Skeletal muscle tissue (tissue), 3 donors: ENCODE measurements at regions not wholly inside any gene's neighbourhood (a gene's known extent, or its start where the extent isn't known, plus 50 kb on each side); places are given as distances from the start of the nearest gene placed in this dataset.
"Not testable (repeated sequence)": the region's sequence is repeated elsewhere in the genome, so short reads cannot be mapped to it uniquely, and the experiment has no call there.

Experiments used
- H3K27ac ChIP-seq: one replicate; pipeline ENCODE4 v1.7.0; 2013; ENCODE audit warnings: mild to moderate bottlenecking, low read depth, low read length, inconsistent platforms
- H3K27me3 ChIP-seq, 3 donors: one replicate each; pipeline ENCODE4 v1.7.0; 2013; ENCODE audit warnings: low read length in 3 of 3; ENCODE audit not compliant: control insufficient read depth in 3 of 3, insufficient read depth in 3 of 3
- H3K36me3 ChIP-seq, 3 donors: one replicate each; pipeline ENCODE4 v1.7.0; 2013; ENCODE audit warnings: low read length in 3 of 3; ENCODE audit not compliant: control insufficient read depth in 3 of 3, insufficient read depth in 3 of 3
- H3K4me1 ChIP-seq, 3 donors: one replicate each; pipeline ENCODE4 v1.7.0; 2013; ENCODE audit warnings: low read length in 3 of 3, mild to moderate bottlenecking in 3 of 3; ENCODE audit not compliant: control insufficient read depth in 3 of 3, insufficient read depth in 3 of 3
- H3K4me3 ChIP-seq, 3 donors: one replicate each; pipeline ENCODE4 v1.7.0; 2013; ENCODE audit warnings: low read length in 3 of 3
- H3K9ac ChIP-seq, 3 donors: one replicate each; pipeline ENCODE4 v1.7.0; 2013; ENCODE audit warnings: low read length in 3 of 3, mild to moderate bottlenecking in 3 of 3, moderate library complexity in 2 of 3, low read depth in 1 of 3
- H3K9me3 ChIP-seq, 3 donors: one replicate each; pipeline ENCODE4 v1.7.0; 2013; ENCODE audit warnings: low read length in 3 of 3; ENCODE audit not compliant: control insufficient read depth in 3 of 3
- donor health status: Osteomylitis.

DNA sequence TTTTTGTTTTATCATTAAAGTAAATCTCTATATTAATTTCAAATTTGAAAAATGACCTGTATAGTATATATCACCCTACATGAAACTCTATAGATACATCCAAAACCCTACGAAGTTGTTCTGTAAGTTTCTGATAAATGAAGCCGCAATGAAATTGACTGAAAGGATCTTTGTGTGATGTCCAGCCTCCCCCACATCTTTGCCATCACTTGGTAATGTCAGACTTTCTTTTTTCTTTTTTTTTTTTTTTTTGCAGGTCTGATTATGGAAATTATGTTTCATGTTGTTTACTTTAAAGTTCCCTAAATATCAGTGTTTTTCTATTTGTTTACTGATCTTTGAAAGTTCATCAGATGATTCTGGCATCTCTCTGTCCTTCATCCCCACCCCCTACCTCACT, 155.6 kb upstream of the CDH4 start:
- Histone ChIP-seq H3K27me3 (peaks cover 0 to 9% (median 0%) of the 10 kb centered on the region in 3 donors), H3K27ac (no peak overlapping the region), H3K9me3 (peaks cover 2 to 15% (median 5%) of the 10 kb centered on the region in 3 donors), H3K36me3 (no peaks in the 10 kb centered on the region), H3K9ac (no peak overlapping the region), H3K4me1 (no peaks in the 10 kb centered on the region), H3K4me3 (no peak overlapping the region)

DNA sequence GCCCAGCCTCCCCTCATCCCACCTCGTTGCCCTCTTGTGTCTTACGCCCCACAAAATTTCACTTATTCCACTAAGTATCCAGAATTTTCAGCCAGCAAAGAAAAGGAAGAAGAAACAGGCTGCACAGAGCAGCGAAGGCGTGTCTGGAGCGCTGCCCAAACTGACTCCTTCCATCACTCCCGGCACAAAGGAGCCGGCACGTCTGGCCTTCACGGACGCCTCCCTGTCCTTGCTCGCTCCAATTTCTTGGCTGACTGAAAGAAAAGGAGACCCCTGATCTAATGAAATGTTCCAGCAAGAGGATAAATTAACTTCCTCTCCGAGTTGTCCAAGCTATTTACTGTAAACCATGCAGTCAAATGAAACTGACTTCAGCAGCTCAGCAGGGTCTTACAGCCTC, 152.3 kb upstream of the CDH4 start:
- Histone ChIP-seq H3K9me3 (peaks cover 0 to 7% (median 2%) of the 10 kb centered on the region in 3 donors), H3K27me3 (peaks cover 0 to 14% (median 0%) of the 10 kb centered on the region in 3 donors), H3K36me3 (no peaks in the 10 kb centered on the region), H3K4me3 (no peak overlapping the region), H3K9ac (no peak overlapping the region), H3K4me1 (no peaks in the 10 kb centered on the region), H3K27ac (no peak overlapping the region)

DNA sequence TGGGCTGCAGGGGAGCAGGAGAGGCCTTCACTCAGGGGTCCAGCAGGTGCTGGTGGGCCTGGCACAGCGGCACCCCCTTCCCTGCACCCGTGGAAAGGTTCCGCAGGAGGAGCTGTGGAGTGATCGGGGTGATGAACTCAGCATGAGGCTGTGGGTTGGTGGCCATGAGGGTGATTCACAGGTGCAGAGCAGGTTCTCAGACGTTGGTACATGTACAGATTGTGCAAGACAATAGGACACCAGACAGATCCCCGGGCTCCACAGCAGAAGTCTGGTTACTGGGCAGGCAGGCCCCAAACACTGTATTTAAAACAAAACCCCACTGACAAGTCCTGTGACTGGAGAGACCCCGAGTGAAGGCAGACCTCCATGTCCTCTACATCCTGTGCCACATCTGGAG, 151.6 kb upstream of the CDH4 start:
- H3K9ac ChIP-seq: no peak overlapping the region
- no peak overlapping the region for H3K27ac ChIP-seq
- peaks cover 0 to 21% (median 0%) of the 10 kb centered on the region in 3 donors for H3K27me3 ChIP-seq
- H3K4me1 ChIP-seq: no peaks in the 10 kb centered on the region
- H3K36me3 ChIP-seq: no peaks in the 10 kb centered on the region
- H3K9me3 ChIP-seq: peaks cover 0 to 6% (median 2%) of the 10 kb centered on the region in 3 donors
- H3K4me3 ChIP-seq: no peak overlapping the region

DNA sequence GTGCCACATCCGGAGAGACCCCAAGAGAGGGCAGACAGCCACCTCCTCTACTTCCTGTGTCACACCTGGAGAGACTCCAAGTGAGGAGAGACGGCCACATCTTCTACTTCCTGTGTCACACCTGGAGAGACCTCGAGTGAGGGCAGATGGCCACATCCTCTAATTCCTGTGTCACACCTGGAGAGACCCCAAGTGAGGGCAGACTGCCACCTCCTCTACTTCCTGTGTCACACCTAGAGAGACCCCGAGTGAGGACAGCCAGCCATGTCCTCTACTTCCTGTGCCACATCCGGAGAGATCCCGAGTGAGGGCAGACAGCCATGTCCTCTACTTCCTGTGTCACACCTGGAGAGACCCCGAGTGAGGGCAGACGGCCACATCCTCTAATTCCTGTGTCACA, 150.7 kb upstream of the CDH4 start:
- not testable (repeated sequence) for H3K36me3 ChIP-seq, H3K27ac ChIP-seq, H3K9ac ChIP-seq, H3K9me3 ChIP-seq, H3K4me3 ChIP-seq, H3K4me1 ChIP-seq
- H3K27me3 ChIP-seq: peaks cover 0 to 27% (median 0%) of the 10 kb centered on the region in 3 donors

DNA sequence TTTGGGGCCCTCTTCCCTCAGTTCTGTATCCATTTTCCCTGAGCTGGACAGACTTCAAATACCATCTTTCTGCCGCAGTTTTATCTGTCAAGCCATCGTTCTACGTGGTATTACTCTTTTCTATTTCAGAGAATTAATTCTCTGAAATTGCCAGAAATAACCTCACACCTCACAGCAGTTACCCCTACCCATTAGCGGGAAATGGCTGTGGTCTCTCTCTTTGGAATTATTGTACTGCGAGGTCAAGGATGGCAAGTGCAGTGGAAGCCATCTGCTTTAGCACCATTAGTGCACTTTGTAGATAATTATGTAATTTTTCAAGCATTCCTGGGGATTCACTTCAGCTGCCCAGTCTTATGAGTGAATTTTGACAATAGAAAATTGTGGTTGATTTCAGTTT, 147.8 kb upstream of the CDH4 start:
- no peak overlapping the region for H3K4me3 ChIP-seq
- no peaks in the 10 kb centered on the region for H3K4me1 ChIP-seq
- H3K9me3 ChIP-seq: no peaks in the 10 kb centered on the region
- H3K9ac ChIP-seq: no peak overlapping the region
- H3K27ac ChIP-seq: no peak overlapping the region
- H3K36me3 ChIP-seq: no peaks in the 10 kb centered on the region
- peaks cover 0 to 29% (median 0%) of the 10 kb centered on the region in 3 donors for H3K27me3 ChIP-seq

DNA sequence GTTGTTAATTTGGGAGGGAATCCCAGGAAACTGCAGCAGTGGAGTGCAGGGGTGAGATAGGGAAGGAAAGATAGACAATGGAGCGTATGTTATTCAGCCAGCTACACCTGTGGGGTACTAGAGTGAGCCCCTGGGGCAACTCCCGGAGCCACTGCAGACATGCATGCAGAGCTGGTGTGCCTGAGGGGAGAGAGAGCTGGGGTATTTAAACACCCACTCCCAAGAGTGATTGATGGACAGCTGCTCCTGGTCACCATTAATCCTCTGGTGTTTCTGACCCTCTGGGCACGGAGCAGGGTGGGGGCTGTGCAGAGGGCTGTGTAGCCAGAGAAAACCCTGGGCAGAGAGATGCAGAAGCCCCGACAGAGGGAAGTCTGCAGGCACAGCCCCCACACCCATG, 146.7 kb upstream of the CDH4 start:
- Histone ChIP-seq H3K4me1 (no peaks in the 10 kb centered on the region), H3K9ac (no peak overlapping the region), H3K9me3 (no peaks in the 10 kb centered on the region), H3K36me3 (no peaks in the 10 kb centered on the region), H3K27me3 (peaks cover 0 to 25% (median 0%) of the 10 kb centered on the region in 3 donors), H3K27ac (no peak overlapping the region), H3K4me3 (no peak overlapping the region)

DNA sequence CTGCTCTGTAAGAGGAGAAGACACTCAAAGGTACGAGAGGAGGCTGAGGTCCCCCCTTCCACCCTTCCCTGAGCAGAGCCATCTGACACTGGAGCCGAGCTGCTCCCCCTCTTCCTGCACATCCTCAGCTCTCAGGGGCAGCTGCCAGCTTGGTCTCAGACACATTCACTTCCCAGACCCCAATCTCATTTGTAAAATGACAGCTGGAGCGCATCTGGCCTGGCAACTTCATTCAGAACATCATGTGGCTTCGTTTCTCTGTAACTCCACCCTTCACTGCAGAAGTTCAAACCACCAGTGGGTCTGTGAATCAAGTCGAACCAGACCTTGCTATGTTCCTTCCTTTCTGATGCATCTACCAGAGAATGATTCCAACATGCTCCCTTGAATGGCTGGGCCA, 145.6 kb upstream of the CDH4 start:
- Histone ChIP-seq H3K27me3 (peaks cover 0 to 25% (median 0%) of the 10 kb centered on the region in 3 donors), H3K9me3 (no peaks in the 10 kb centered on the region), H3K27ac (no peak overlapping the region), H3K9ac (no peak overlapping the region), H3K4me3 (no peak overlapping the region), H3K36me3 (no peaks in the 10 kb centered on the region), H3K4me1 (no peaks in the 10 kb centered on the region)

DNA sequence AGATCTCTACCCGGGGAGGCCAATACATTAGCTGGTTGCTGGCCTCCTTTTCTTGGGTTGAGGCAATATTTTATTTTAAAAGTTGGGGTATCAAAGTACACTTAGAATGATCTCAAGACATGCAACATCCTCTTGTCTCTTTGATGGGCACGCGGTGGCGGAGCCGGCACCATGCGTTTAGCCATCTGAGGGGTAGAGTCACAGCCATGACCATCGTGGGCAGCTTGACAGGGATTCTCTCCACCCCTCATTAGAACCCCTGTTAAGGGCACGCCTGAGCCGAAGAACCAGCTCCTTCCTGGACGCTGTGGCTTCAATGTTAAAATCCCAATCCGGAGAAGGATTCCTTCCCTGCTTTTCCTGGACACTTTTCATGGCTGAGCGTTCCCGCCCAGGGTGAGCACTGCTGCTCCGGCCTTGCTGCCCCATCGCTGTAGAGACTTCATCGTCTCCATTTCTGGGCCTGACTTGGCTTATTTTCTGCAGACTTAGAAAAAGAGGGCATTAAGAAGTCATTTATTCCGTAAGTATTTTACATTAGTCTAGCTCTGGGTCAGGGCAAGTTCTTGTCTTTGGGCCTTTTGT, 142.7 kb upstream of the CDH4 start:
- Histone ChIP-seq H3K9ac (no peak overlapping the region), H3K4me3 (no peak overlapping the region), H3K27me3 (peaks cover 0 to 26% (median 3%) of the 10 kb centered on the region in 3 donors), H3K4me1 (no peaks in the 10 kb centered on the region), H3K36me3 (no peaks in the 10 kb centered on the region), H3K9me3 (no peaks in the 10 kb centered on the region), H3K27ac (no peak overlapping the region)

DNA sequence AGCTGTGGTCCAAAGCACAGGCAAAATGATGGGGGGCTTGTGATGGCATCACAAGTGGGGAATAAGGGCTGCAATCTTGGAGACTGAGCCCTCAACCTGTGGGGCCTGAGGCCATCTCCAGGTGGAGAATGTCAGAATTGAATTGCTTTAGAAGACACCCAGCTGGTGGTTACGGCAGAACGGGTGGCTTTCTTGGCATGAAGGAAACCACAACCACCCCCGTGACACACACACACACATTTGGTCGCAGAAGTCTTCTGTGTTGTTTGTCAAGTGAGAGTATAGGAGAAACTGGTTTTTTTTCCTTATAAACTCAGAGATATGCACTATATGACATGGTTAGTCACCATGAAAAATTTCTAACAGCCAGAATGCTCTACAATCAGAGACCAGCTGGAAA, 139.5 kb upstream of the CDH4 start:
- H3K27me3 ChIP-seq: peaks cover 0 to 10% (median 3%) of the 10 kb centered on the region in 3 donors
- H3K9ac ChIP-seq: no peak overlapping the region
- H3K27ac ChIP-seq: no peak overlapping the region
- no peaks in the 10 kb centered on the region for H3K4me1 ChIP-seq
- H3K4me3 ChIP-seq: no peak overlapping the region
- no peaks in the 10 kb centered on the region for H3K36me3 ChIP-seq
- H3K9me3 ChIP-seq: no peaks in the 10 kb centered on the region

DNA sequence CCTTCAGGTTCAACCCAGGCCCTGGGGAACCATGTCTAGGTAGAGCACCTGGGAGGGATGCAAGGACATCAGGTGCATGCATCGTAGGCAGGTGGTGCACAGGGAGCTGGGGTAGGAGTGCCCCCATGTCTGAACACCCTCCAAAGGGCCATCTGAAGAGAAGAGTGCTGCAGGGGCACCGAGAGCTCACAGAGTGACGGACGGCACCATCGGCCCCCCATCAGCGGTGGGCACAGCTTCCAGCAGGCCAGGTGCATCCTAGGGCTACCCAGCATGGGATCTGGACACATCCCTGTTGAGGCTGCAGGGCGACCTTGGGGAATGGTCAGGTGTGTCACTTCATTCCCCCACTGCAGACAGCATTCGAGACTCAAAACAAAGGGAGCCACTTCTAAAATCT, 138.3 kb upstream of the CDH4 start:
- H3K36me3 ChIP-seq: no peaks in the 10 kb centered on the region
- peaks cover 0 to 12% (median 4%) of the 10 kb centered on the region in 3 donors for H3K27me3 ChIP-seq
- H3K4me1 ChIP-seq: no peaks in the 10 kb centered on the region
- H3K9ac ChIP-seq: no peak overlapping the region
- H3K27ac ChIP-seq: no peak overlapping the region
- H3K4me3 ChIP-seq: no peak overlapping the region
- H3K9me3 ChIP-seq: no peaks in the 10 kb centered on the region
